ENCODE measurements at regions not wholly inside any gene's neighbourhood (a gene's known extent, or its start where the extent isn't known, plus 50 kb on each side); places are given as distances from the start of the nearest gene placed in this dataset.

- TF ChIP-seq HEYL (CRISPR knock-in tag; IDR thresholded peaks at IDR 0.05) (no peak), CHD4 (IDR thresholded peaks at IDR 0.05; ENCODE audit: borderline replicate concordance) (no peak)
- Histone ChIP-seq H3K9me3 (peaks cover 7% of the 10 kb centered on the region; the same call in 2 of the 3 replicates), H3K4me1 (no peaks in the 10 kb centered on the region), H3K4me3 (no peak overlapping the region), H3K27ac (no peak overlapping the region), H3K4me2 (no peak overlapping the region)
- WGBS (ENCODE audit: missing lambda C conversion rate): 89% methylated on average over 3 of the region's 3 CpGs
- ChIA-PET POLR2A (no interaction called here), CTCF (no interaction called here)
- ATAC-seq: no peak
- FAIRE-seq: no peak
- DNase-seq (ENCODE audit: low read depth in 1 of 2, low spot score in 1 of 2): no peak
Measured at GRCh38 chr5:156272139-156272538, 54.8 kb upstream of the SGCD start.

GRCh38 chr5:156273325-156273724, 53.6 kb upstream of the SGCD start:
- CTCF ChIA-PET: no interaction called here
- FAIRE-seq (no peak), ATAC-seq (no peak), DNase-seq (ENCODE audit: low read depth in 1 of 2, low spot score in 1 of 2) (no peak)
- TF ChIP-seq TFCP2L1 (CRISPR knock-in tag; IDR thresholded peaks at IDR 0.05): no peak
- no peak for TF ChIP-seq TP53 (CRISPR knock-in tag; IDR thresholded peaks at IDR 0.05)
- no peak for TF ChIP-seq GATA3 (IDR thresholded peaks at IDR 0.05; ENCODE audit: borderline replicate concordance)
- TF ChIP-seq E2F6 (IDR thresholded peaks at IDR 0.05; ENCODE audit: borderline replicate concordance, low read depth): no peak
- TF ChIP-seq RNF2 (IDR thresholded peaks at IDR 0.05; ENCODE audit: borderline replicate concordance, low read depth): no peak
- TF ChIP-seq CTCF (IDR thresholded peaks at IDR 0.05): no peak
- no peak for TF ChIP-seq HEYL (CRISPR knock-in tag; IDR thresholded peaks at IDR 0.05)
- no peak for TF ChIP-seq NPAS2 (CRISPR knock-in tag; IDR thresholded peaks at IDR 0.05; ENCODE audit: borderline replicate concordance)
- no peak for TF ChIP-seq ESRRA (IDR thresholded peaks at IDR 0.05; ENCODE audit: borderline replicate concordance, low read length)
- TF ChIP-seq RARB (CRISPR knock-in tag; IDR thresholded peaks at IDR 0.05): no peak
- TF ChIP-seq ATOH8 (CRISPR knock-in tag; IDR thresholded peaks at IDR 0.05; ENCODE audit: low read depth): no peak
- no peak for TF ChIP-seq PHF8 (IDR thresholded peaks at IDR 0.05; ENCODE audit: borderline replicate concordance, low read depth)
- TF ChIP-seq REST (IDR thresholded peaks at IDR 0.05): no peak
- no peak for TF ChIP-seq HOXB5 (CRISPR knock-in tag; IDR thresholded peaks at IDR 0.05)
- TF ChIP-seq CHD2 (IDR thresholded peaks at IDR 0.05; ENCODE audit: low read length, partially characterized antibody): no peak
- no peak for TF ChIP-seq NFE2L2 (conservative IDR thresholded peaks at IDR 0.05; ENCODE audit: low read length)
- TF ChIP-seq ELK1 (IDR thresholded peaks at IDR 0.05; ENCODE audit: low read depth, low read length): no peak
- no peak for TF ChIP-seq ZSCAN20 (CRISPR knock-in tag; IDR thresholded peaks at IDR 0.05)
- no peak for TF ChIP-seq JUN (IDR thresholded peaks at IDR 0.05)
- no peak for TF ChIP-seq MAX (IDR thresholded peaks at IDR 0.05)
- WGBS (ENCODE audit: missing lambda C conversion rate): 74% methylated on average over 3 of the region's 3 CpGs
- no peak overlapping the region for H3K27ac ChIP-seq
- no peaks in the 10 kb centered on the region for H3K4me1 ChIP-seq
- no peak overlapping the region for H3K4me2 ChIP-seq
- H3K9me3 ChIP-seq: peaks cover 7% of the 10 kb centered on the region; the same call in 2 of the 3 replicates
- no peak overlapping the region for H3K4me3 ChIP-seq
- POLR2A ChIA-PET: no interaction called here

Measured in A549 (cell line).